Trophoblast cell (in vitro differentiated cells and primary cell): ENCODE measurements at regions not wholly inside any gene's neighbourhood (a gene's known extent, or its start where the extent isn't known, plus 50 kb on each side); places are given as distances from the start of the nearest gene placed in this dataset.

ENCODE experiments used
- DNase-seq, 2 donors: peaks; one replicate each; pipeline ENCODE4 v3.0.0-alpha.2; 2016
- H2AFZ ChIP-seq: 2 replicates; pipeline ENCODE4 v1.6.1; 2013; ENCODE audit warnings: low read length, moderate library complexity, mild to moderate bottlenecking; ENCODE audit not compliant: insufficient read depth, poor library complexity
- H2AK5ac ChIP-seq: 2 replicates; pipeline ENCODE4 v1.6.1; 2013; ENCODE audit warnings: mild to moderate bottlenecking, low read length
- H2BK120ac ChIP-seq: 2 replicates; pipeline ENCODE4 v1.6.1; 2013; ENCODE audit warnings: low read length, mild to moderate bottlenecking, moderate library complexity; ENCODE audit not compliant: insufficient read depth, poor library complexity
- H2BK12ac ChIP-seq: 2 replicates; pipeline ENCODE4 v1.6.1; 2013; ENCODE audit warnings: mild to moderate bottlenecking, low read length, moderate library complexity
- H2BK5ac ChIP-seq: 2 replicates; pipeline ENCODE4 v1.6.1; 2013; ENCODE audit warnings: low read length, low read depth, moderate library complexity, mild to moderate bottlenecking; ENCODE audit not compliant: poor library complexity
- H3K14ac ChIP-seq: 2 replicates; pipeline ENCODE4 v1.6.1; 2013; ENCODE audit warnings: mild to moderate bottlenecking, low read length
- H3K18ac ChIP-seq: 2 replicates; pipeline ENCODE4 v1.6.1; 2013; ENCODE audit warnings: mild to moderate bottlenecking, low read length
- H3K23ac ChIP-seq: 2 replicates; pipeline ENCODE4 v1.6.1; 2013; ENCODE audit warnings: low read length
- H3K27ac ChIP-seq: 2 replicates; pipeline ENCODE4 v1.5.1; 2013; ENCODE audit warnings: low read depth, mild to moderate bottlenecking, inconsistent platforms, low read length, moderate library complexity
- H3K27me3 ChIP-seq: 2 replicates; pipeline ENCODE4 v1.6.1; 2013; ENCODE audit warnings: inconsistent platforms, mild to moderate bottlenecking, low read length, moderate library complexity; ENCODE audit not compliant: insufficient read depth
- H3K36me3 ChIP-seq, 2 experiments: 1 replicate in 1 of 2; 2 replicates in 1 of 2; pipeline ENCODE4 v1.6.1; 2013; ENCODE audit warnings: low read length in 2 of 2, mild to moderate bottlenecking in 2 of 2, moderate library complexity in 1 of 2; ENCODE audit not compliant: insufficient read depth in 2 of 2, control insufficient read depth in 1 of 2
- H3K4ac ChIP-seq: 2 replicates; pipeline ENCODE4 v1.6.1; 2013; ENCODE audit warnings: low read depth, mild to moderate bottlenecking, low read length, moderate library complexity
- H3K4me1 ChIP-seq, 2 experiments: 1 replicate in 1 of 2; 2 replicates in 1 of 2; pipeline ENCODE4 v1.6.1; 2013; ENCODE audit warnings: low read length in 2 of 2, mild to moderate bottlenecking in 2 of 2, moderate library complexity in 1 of 2; ENCODE audit not compliant: insufficient read depth in 2 of 2, control insufficient read depth in 1 of 2
- H3K4me2 ChIP-seq: 2 replicates; pipeline ENCODE4 v1.6.1; 2013; ENCODE audit warnings: inconsistent platforms, mild to moderate bottlenecking, low read length, moderate library complexity
- H3K4me3 ChIP-seq: 2 replicates; pipeline ENCODE4 v1.5.1; 2013; ENCODE audit warnings: mild to moderate bottlenecking, low read depth, low read length, inconsistent platforms
- H3K79me1 ChIP-seq: one replicate; pipeline ENCODE4 v1.6.1; 2013; ENCODE audit warnings: low read length
- H3K79me2 ChIP-seq: 2 replicates; pipeline ENCODE4 v1.6.1; 2013; ENCODE audit warnings: low read length, mild to moderate bottlenecking; ENCODE audit not compliant: control insufficient read depth, insufficient read depth, poor library complexity
- H3K9ac ChIP-seq: 2 replicates; pipeline ENCODE4 v1.6.1; 2013; ENCODE audit warnings: mild to moderate bottlenecking, low read length
- H3K9me3 ChIP-seq: 2 replicates; pipeline ENCODE4 v1.6.1; 2013; ENCODE audit warnings: low read depth, mild to moderate bottlenecking, control low read depth, inconsistent platforms, low read length; ENCODE audit not compliant: insufficient read depth
- H4K12ac ChIP-seq: 2 replicates; pipeline ENCODE4 v1.6.1; 2013; ENCODE audit warnings: low read depth, mild to moderate bottlenecking, low read length, moderate library complexity
- H4K8ac ChIP-seq: 2 replicates; pipeline ENCODE4 v1.6.1; 2013; ENCODE audit warnings: low read depth, mild to moderate bottlenecking, low read length, moderate library complexity
- H4K91ac ChIP-seq: one replicate; pipeline ENCODE4 v1.6.1; 2013; ENCODE audit warnings: low read depth, mild to moderate bottlenecking, low read length, moderate library complexity
- WGBS: extraction: QIAGEN DNeasy Blood & Tissue Kit; methylation state at CpG from one replicate; pipeline ENCODE4 v1.1.7; 2013; ENCODE audit warnings: missing lambda C conversion rate; ENCODE audit not compliant: insufficient read length, insufficient coverage; ENCODE audit errors: extremely low coverage; 5-methylcytosine and 5-hydroxymethylcytosine counted together

- Histone ChIP-seq H3K4me2 (no peak overlapping the region), H2BK5ac (no peak overlapping the region), H3K36me3 (no peaks in the 10 kb centered on the region), H3K27ac (no peak overlapping the region), H3K27me3 (no peaks in the 10 kb centered on the region), H3K4ac (no peak overlapping the region), H3K18ac (no peak overlapping the region), H3K9ac (no peak overlapping the region), H4K8ac (no peak overlapping the region), H4K12ac (no peak overlapping the region), H3K14ac (no peak overlapping the region), H2BK120ac (no peak overlapping the region), H2AFZ (no peak overlapping the region), H4K91ac (no peak overlapping the region), H3K23ac (no peak overlapping the region), H3K4me1 (no peaks in the 10 kb centered on the region), H3K79me2 (no peaks in the 10 kb centered on the region), H2BK12ac (no peak overlapping the region), H3K9me3 (peaks cover 2% of the 10 kb centered on the region), H3K4me3 (no peak overlapping the region), H2AK5ac (no peak overlapping the region), H3K79me1 (no peaks in the 10 kb centered on the region)
- WGBS: no CpG with 5 or more reads among the region's 13 CpGs
- DNase-seq: no peak
These were observed 366.8 kb upstream of the SALL3 start for GRCh38 chr18:78612801-78613200.

- no peaks in the 10 kb centered on the region for H3K27me3 ChIP-seq
- H3K27ac ChIP-seq: no peak overlapping the region
- H3K9ac ChIP-seq: no peak overlapping the region
- no peak overlapping the region for H3K18ac ChIP-seq
- DNase-seq: no peak
- H3K9me3 ChIP-seq: peaks cover 8% of the 10 kb centered on the region
- no peak overlapping the region for H3K14ac ChIP-seq
- H3K4me3 ChIP-seq: no peak overlapping the region
- H3K4ac ChIP-seq: no peak overlapping the region
- no peak overlapping the region for H2BK5ac ChIP-seq
- no peak overlapping the region for H2BK120ac ChIP-seq
- no peak overlapping the region for H2BK12ac ChIP-seq
- no peaks in the 10 kb centered on the region for H3K4me1 ChIP-seq
- H4K8ac ChIP-seq: no peak overlapping the region
- no CpG with 5 or more reads among the region's 4 CpGs for WGBS
- H2AK5ac ChIP-seq: no peak overlapping the region
- H3K23ac ChIP-seq: no peak overlapping the region
- H3K79me2 ChIP-seq: no peaks in the 10 kb centered on the region
- no peak overlapping the region for H4K12ac ChIP-seq
- H3K36me3 ChIP-seq: no peaks in the 10 kb centered on the region
- H3K4me2 ChIP-seq: no peak overlapping the region
- no peak overlapping the region for H2AFZ ChIP-seq
- H4K91ac ChIP-seq: no peak overlapping the region
- no peaks in the 10 kb centered on the region for H3K79me1 ChIP-seq
These were observed 360.9 kb upstream of the SALL3 start for GRCh38 chr18:78618726-78619125.

- H3K4me1 ChIP-seq: no peaks in the 10 kb centered on the region
- H4K12ac ChIP-seq: no peak overlapping the region
- no peak overlapping the region for H3K4me3 ChIP-seq
- no peak for DNase-seq
- H4K91ac ChIP-seq: no peak overlapping the region
- H3K4me2 ChIP-seq: no peak overlapping the region
- H3K36me3 ChIP-seq: no peaks in the 10 kb centered on the region
- no peaks in the 10 kb centered on the region for H3K79me2 ChIP-seq
- H3K14ac ChIP-seq: no peak overlapping the region
- H3K4ac ChIP-seq: no peak overlapping the region
- H3K27me3 ChIP-seq: no peaks in the 10 kb centered on the region
- no peak overlapping the region for H2BK120ac ChIP-seq
- H2AFZ ChIP-seq: no peak overlapping the region
- H2BK12ac ChIP-seq: no peak overlapping the region
- no peak overlapping the region for H2BK5ac ChIP-seq
- H3K9me3 ChIP-seq: peaks cover 8% of the 10 kb centered on the region
- no peak overlapping the region for H4K8ac ChIP-seq
- no peak overlapping the region for H3K27ac ChIP-seq
- H3K18ac ChIP-seq: no peak overlapping the region
- no peak overlapping the region for H3K9ac ChIP-seq
- no peak overlapping the region for H3K23ac ChIP-seq
- no peaks in the 10 kb centered on the region for H3K79me1 ChIP-seq
- H2AK5ac ChIP-seq: no peak overlapping the region
- no CpG with 5 or more reads among the region's 13 CpGs for WGBS
These were observed 359.8 kb upstream of the SALL3 start for GRCh38 chr18:78619854-78620253.

- H3K23ac ChIP-seq: no peak overlapping the region
- H3K27me3 ChIP-seq: no peaks in the 10 kb centered on the region
- no peak overlapping the region for H3K4me2 ChIP-seq
- H4K91ac ChIP-seq: no peak overlapping the region
- no peak overlapping the region for H4K12ac ChIP-seq
- no peak overlapping the region for H2BK5ac ChIP-seq
- no peaks in the 10 kb centered on the region for H3K36me3 ChIP-seq
- no peak for DNase-seq
- H2AFZ ChIP-seq: no peak overlapping the region
- H3K4ac ChIP-seq: no peak overlapping the region
- no peak overlapping the region for H3K4me3 ChIP-seq
- no peaks in the 10 kb centered on the region for H3K79me1 ChIP-seq
- H2BK120ac ChIP-seq: no peak overlapping the region
- H3K9ac ChIP-seq: no peak overlapping the region
- H3K4me1 ChIP-seq: no peaks in the 10 kb centered on the region
- H3K79me2 ChIP-seq: no peaks in the 10 kb centered on the region
- WGBS: no CpG with 5 or more reads among the region's 6 CpGs
- H4K8ac ChIP-seq: no peak overlapping the region
- no peak overlapping the region for H3K27ac ChIP-seq
- no peak overlapping the region for H2BK12ac ChIP-seq
- H2AK5ac ChIP-seq: no peak overlapping the region
- H3K14ac ChIP-seq: no peak overlapping the region
- H3K18ac ChIP-seq: no peak overlapping the region
- peaks cover 8% of the 10 kb centered on the region for H3K9me3 ChIP-seq
These were observed 359.3 kb upstream of the SALL3 start for GRCh38 chr18:78620326-78620725.
